ENCODE measurements at regions not wholly inside any gene's neighbourhood (a gene's known extent, or its start where the extent isn't known, plus 50 kb on each side); places are given as distances from the start of the nearest gene placed in this dataset.

GRCh38 chr2:173747035-173747434 is 218.1 kb downstream of the SP3 start:
- TF ChIP-seq SUZ12 (IDR thresholded peaks at IDR 0.05): no peak
- TF ChIP-seq FOXM1 (IDR thresholded peaks at IDR 0.05; ENCODE audit: borderline replicate concordance): no peak
- no peak for TF ChIP-seq NFRKB (IDR thresholded peaks at IDR 0.05)
- TF ChIP-seq SP1 (IDR thresholded peaks at IDR 0.05): no peak
- no peak for TF ChIP-seq FOXK2 (IDR thresholded peaks at IDR 0.05)
- no peak for TF ChIP-seq ZNF384 (IDR thresholded peaks at IDR 0.05)
- TF ChIP-seq PKNOX1 (IDR thresholded peaks at IDR 0.05): no peak
- TF ChIP-seq ELF4 (IDR thresholded peaks at IDR 0.05): no peak
- no peak for TF ChIP-seq L3MBTL2 (conservative IDR thresholded peaks at IDR 0.05)
- TF ChIP-seq LEF1 (IDR thresholded peaks at IDR 0.05; ENCODE audit: borderline replicate concordance): no peak
- no peak for TF ChIP-seq BHLHE40 (IDR thresholded peaks at IDR 0.05; ENCODE audit: borderline replicate concordance)
- no peak for TF ChIP-seq FOXA1 (IDR thresholded peaks at IDR 0.05)
- TF ChIP-seq CTBP1 (IDR thresholded peaks at IDR 0.05; ENCODE audit: borderline replicate concordance): no peak
- TF ChIP-seq HDGF (IDR thresholded peaks at IDR 0.05; ENCODE audit: borderline replicate concordance): no peak
- no peak for TF ChIP-seq TARDBP (IDR thresholded peaks at IDR 0.05)
- no peak for TF ChIP-seq ARNT (IDR thresholded peaks at IDR 0.05)
- DNase-seq (ENCODE audit: extremely low spot score): no peak
- ChIA-PET CTCF (no interaction called here), POLR2A (no interaction called here)

DNA sequence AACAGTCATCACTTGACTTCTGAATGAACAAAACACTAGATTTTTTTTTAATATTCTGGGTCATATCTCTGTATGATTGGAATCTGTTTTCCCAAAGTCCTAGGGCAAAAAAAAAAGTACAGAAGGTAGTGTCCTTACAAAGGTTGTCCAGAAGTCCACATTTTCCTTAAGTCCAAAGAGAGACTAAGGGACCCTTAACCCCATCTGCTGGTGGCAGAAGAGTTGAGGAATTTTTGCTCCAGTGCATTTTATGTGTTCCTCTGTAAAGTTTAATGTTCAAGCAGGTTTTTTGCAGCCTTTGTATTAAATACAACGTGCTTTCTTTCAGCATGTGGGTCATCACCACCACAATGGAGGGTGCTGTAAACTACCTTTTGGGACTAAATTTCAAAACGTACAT is 215.9 kb downstream of the SP3 start:
- TF ChIP-seq SP1 (IDR thresholded peaks at IDR 0.05) (no peak), L3MBTL2 (conservative IDR thresholded peaks at IDR 0.05) (no peak), FOXA1 (IDR thresholded peaks at IDR 0.05) (no peak), ARNT (IDR thresholded peaks at IDR 0.05) (no peak), LEF1 (IDR thresholded peaks at IDR 0.05; ENCODE audit: borderline replicate concordance) (no peak), HDGF (IDR thresholded peaks at IDR 0.05; ENCODE audit: borderline replicate concordance) (no peak), ZNF384 (IDR thresholded peaks at IDR 0.05) (no peak)
- ChIA-PET CTCF (interaction anchor here (0.7 to 1.0 kb wide), 3 partner anchors 18 to 202 kb away, joined by 3 to 4 read pairs (median 3); no protein-coding TSS in a partner anchor), POLR2A (no interaction called here)
- DNase-seq (ENCODE audit: extremely low spot score): peak; percentile 17

GRCh38 chr2:173750353-173750801 is 214.8 kb downstream of the SP3 start:
- ChIA-PET POLR2A (no interaction called here), CTCF (interaction anchor here (0.6 to 1.0 kb wide), 2 partner anchors 182 to 285 kb away, joined by 3 read pairs; no protein-coding TSS in a partner anchor)
- DNase-seq (ENCODE audit: extremely low spot score): peak; percentile 35
- TF ChIP-seq L3MBTL2 (conservative IDR thresholded peaks at IDR 0.05): no peak; the same call in 1 of the 2 replicates
- TF ChIP-seq NFRKB (IDR thresholded peaks at IDR 0.05): no peak
- no peak for TF ChIP-seq SUZ12 (IDR thresholded peaks at IDR 0.05)
- TF ChIP-seq LEF1 (IDR thresholded peaks at IDR 0.05; ENCODE audit: borderline replicate concordance): no peak
- no peak for TF ChIP-seq ELF4 (IDR thresholded peaks at IDR 0.05)
- TF ChIP-seq SP1 (IDR thresholded peaks at IDR 0.05): no peak
- TF ChIP-seq ARNT (IDR thresholded peaks at IDR 0.05): no peak
- no peak for TF ChIP-seq HDGF (IDR thresholded peaks at IDR 0.05; ENCODE audit: borderline replicate concordance)
- no peak for TF ChIP-seq FOXA1 (IDR thresholded peaks at IDR 0.05)
- no peak for TF ChIP-seq PKNOX1 (IDR thresholded peaks at IDR 0.05)
- no peak for TF ChIP-seq FOXK2 (IDR thresholded peaks at IDR 0.05)
- no peak for TF ChIP-seq ZNF384 (IDR thresholded peaks at IDR 0.05)
- TF ChIP-seq FOXM1 (IDR thresholded peaks at IDR 0.05; ENCODE audit: borderline replicate concordance): no peak
- TF ChIP-seq TARDBP (IDR thresholded peaks at IDR 0.05): no peak
- TF ChIP-seq CTBP1 (IDR thresholded peaks at IDR 0.05; ENCODE audit: borderline replicate concordance): no peak
- no peak for TF ChIP-seq BHLHE40 (IDR thresholded peaks at IDR 0.05; ENCODE audit: borderline replicate concordance)

- ChIA-PET CTCF (interaction anchor here (1.0 kb wide), 1 partner anchor 183 kb away, joined by 3 read pairs; no protein-coding TSS in a partner anchor), POLR2A (no interaction called here)
- TF ChIP-seq ZNF384 (IDR thresholded peaks at IDR 0.05): no peak
- TF ChIP-seq ARNT (IDR thresholded peaks at IDR 0.05): no peak
- no peak for TF ChIP-seq HDGF (IDR thresholded peaks at IDR 0.05; ENCODE audit: borderline replicate concordance)
- no peak for TF ChIP-seq FOXK2 (IDR thresholded peaks at IDR 0.05)
- no peak for TF ChIP-seq BHLHE40 (IDR thresholded peaks at IDR 0.05; ENCODE audit: borderline replicate concordance)
- TF ChIP-seq LEF1 (IDR thresholded peaks at IDR 0.05; ENCODE audit: borderline replicate concordance): no peak
- TF ChIP-seq FOXA1 (IDR thresholded peaks at IDR 0.05): no peak
- no peak for TF ChIP-seq NFRKB (IDR thresholded peaks at IDR 0.05)
- TF ChIP-seq FOXM1 (IDR thresholded peaks at IDR 0.05; ENCODE audit: borderline replicate concordance): no peak
- no peak for TF ChIP-seq ELF4 (IDR thresholded peaks at IDR 0.05)
- no peak for TF ChIP-seq SP1 (IDR thresholded peaks at IDR 0.05)
- TF ChIP-seq L3MBTL2 (conservative IDR thresholded peaks at IDR 0.05): no peak
- no peak for TF ChIP-seq TARDBP (IDR thresholded peaks at IDR 0.05)
- TF ChIP-seq CTBP1 (IDR thresholded peaks at IDR 0.05; ENCODE audit: borderline replicate concordance): no peak
- no peak for TF ChIP-seq PKNOX1 (IDR thresholded peaks at IDR 0.05)
- no peak for TF ChIP-seq SUZ12 (IDR thresholded peaks at IDR 0.05)
- DNase-seq (ENCODE audit: extremely low spot score): no peak
These were observed 214.3 kb downstream of the SP3 start for GRCh38 chr2:173750831-173751230.

GRCh38 chr2:173751245-173751975 is 213.8 kb downstream of the SP3 start:
- POLR2A ChIA-PET: no interaction called here
- no peak for TF ChIP-seq FOXA1 (IDR thresholded peaks at IDR 0.05)
- TF ChIP-seq SUZ12 (IDR thresholded peaks at IDR 0.05): no peak
- no peak for TF ChIP-seq FOXM1 (IDR thresholded peaks at IDR 0.05; ENCODE audit: borderline replicate concordance)
- no peak for TF ChIP-seq PKNOX1 (IDR thresholded peaks at IDR 0.05)
- CTCF ChIA-PET: no interaction called here
- DNase-seq (ENCODE audit: extremely low spot score): no peak
